ENCODE measurements at regions not wholly inside any gene's neighbourhood (a gene's known extent, or its start where the extent isn't known, plus 50 kb on each side); places are given as distances from the start of the nearest gene placed in this dataset.
"Not testable (repeated sequence)": the region's sequence is repeated elsewhere in the genome, so short reads cannot be mapped to it uniquely, and the experiment has no call there.

DNA sequence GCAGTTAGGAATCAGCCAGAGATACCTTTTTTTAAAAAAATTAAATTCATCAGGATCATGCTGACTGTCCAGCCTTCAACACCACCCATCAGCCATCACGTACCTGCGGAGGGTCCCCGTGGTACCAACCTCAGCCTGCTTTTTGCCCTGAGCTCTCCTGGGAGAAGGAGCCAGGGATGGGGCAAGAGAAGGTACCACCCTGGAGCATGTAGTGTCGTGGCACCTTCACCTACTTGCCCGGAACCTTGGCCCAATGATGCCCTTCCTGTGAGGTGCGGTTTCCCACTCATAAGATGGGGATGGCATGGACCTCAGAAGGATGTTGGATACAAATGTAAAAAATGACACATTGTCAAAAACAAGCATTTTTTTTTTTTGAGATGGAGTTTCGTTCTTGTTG lies 88.4 kb upstream of the C1orf174 start:
- Histone ChIP-seq H3K9me3 (ENCODE audit: control insufficient read depth, insufficient read depth, low read length) (no peaks in the 10 kb centered on the region), H3K4me1 (ENCODE audit: control insufficient read depth, insufficient read depth, low read length) (peaks cover under 1% of the 10 kb centered on the region), H3K27me3 (ENCODE audit: control insufficient read depth, insufficient read depth, low read length) (no peaks in the 10 kb centered on the region), H3K4me3 (ENCODE audit: low read depth, low read length) (no peak overlapping the region), H3K27ac (ENCODE audit: low read depth, low read length) (no peak overlapping the region), H3K36me3 (ENCODE audit: control insufficient read depth, insufficient read depth, low read length) (no peaks in the 10 kb centered on the region)
- 96% methylated on average over 4 of the region's 7 CpGs for WGBS (ENCODE audit: insufficient coverage)
- no peak for DNase-seq (ENCODE audit: low read depth in 4 of 6, low spot score in 6 of 6)

- no peaks in the 10 kb centered on the region for H3K4me1 ChIP-seq (ENCODE audit: control insufficient read depth, insufficient read depth, low read length)
- WGBS (ENCODE audit: insufficient coverage), result no CpG with 5 or more reads among the region's 2 CpGs
- no peaks in the 10 kb centered on the region for H3K27me3 ChIP-seq (ENCODE audit: control insufficient read depth, insufficient read depth, low read length)
- H3K36me3 ChIP-seq (ENCODE audit: control insufficient read depth, insufficient read depth, low read length), result no peaks in the 10 kb centered on the region
- no peak overlapping the region for H3K4me3 ChIP-seq (ENCODE audit: low read depth, low read length)
- DNase-seq (ENCODE audit: low read depth in 4 of 6, low spot score in 6 of 6), result no peak
- no peak overlapping the region for H3K27ac ChIP-seq (ENCODE audit: low read depth, low read length)
- H3K9me3 ChIP-seq (ENCODE audit: control insufficient read depth, insufficient read depth, low read length), result no peaks in the 10 kb centered on the region
Observed at GRCh38 chr1:3989465-3989864, 89.4 kb upstream of the C1orf174 start.

DNA sequence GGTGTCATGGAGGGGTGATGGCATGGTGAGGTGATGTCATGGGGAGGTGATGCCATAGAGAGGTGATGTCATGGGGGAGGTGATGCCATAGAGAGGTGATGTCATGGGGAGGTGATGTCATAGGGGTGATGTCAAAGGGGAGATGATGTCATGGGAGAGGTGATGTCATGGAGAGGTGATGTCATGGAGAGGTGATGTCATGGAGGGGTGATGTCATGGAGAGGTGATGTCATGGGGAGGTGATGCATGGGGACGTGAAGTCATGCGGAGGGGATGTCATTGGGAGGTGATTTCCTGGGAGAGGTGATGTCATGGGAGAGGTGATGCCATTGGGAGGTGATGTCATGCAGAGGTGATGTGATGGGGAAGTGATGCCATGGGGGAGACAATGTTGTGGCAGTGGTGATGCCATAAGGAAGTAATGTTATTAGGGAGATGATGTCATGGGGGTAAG lies 92.1 kb upstream of the C1orf174 start:
- 100% methylated on average over 2 of the region's 2 CpGs for WGBS (ENCODE audit: insufficient coverage)
- DNase-seq (ENCODE audit: low read depth in 4 of 6, low spot score in 6 of 6), result no peak
- H3K27me3 ChIP-seq (ENCODE audit: control insufficient read depth, insufficient read depth, low read length), result no peaks in the 10 kb centered on the region

DNA sequence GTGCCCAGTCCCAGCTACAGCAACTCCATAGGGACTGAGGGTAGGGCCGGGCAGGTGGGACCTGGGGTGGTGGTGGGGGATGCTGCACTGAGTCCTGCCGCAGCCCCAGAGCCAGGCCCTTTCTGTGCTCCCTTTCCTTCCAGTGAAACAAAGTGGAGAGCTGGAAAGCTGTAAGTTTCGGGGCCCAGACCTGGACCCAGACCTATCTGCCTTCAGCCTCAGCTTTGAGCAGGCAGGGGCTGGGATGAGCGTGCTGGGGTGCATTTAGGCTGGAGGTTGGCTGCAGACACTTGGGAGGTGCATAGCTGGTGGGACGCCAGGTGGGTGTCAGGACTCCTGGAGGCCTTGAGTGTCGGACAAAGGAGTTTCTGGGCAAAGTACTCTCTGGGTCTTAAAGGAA lies 92.7 kb upstream of the C1orf174 start:
- Histone ChIP-seq H3K36me3 (ENCODE audit: control insufficient read depth, insufficient read depth, low read length) (no peaks in the 10 kb centered on the region), H3K9me3 (ENCODE audit: control insufficient read depth, insufficient read depth, low read length) (no peaks in the 10 kb centered on the region), H3K4me1 (ENCODE audit: control insufficient read depth, insufficient read depth, low read length) (no peaks in the 10 kb centered on the region), H3K27me3 (ENCODE audit: control insufficient read depth, insufficient read depth, low read length) (no peaks in the 10 kb centered on the region), H3K27ac (ENCODE audit: low read depth, low read length) (no peak overlapping the region), H3K4me3 (ENCODE audit: low read depth, low read length) (no peak overlapping the region)
- 86% methylated on average over 5 of the region's 6 CpGs for WGBS (ENCODE audit: insufficient coverage)
- no peak for DNase-seq (ENCODE audit: low read depth in 4 of 6, low spot score in 6 of 6)

More for the DNA sequence above, 92.1 kb upstream of the C1orf174 start:
- H3K4me1 ChIP-seq (ENCODE audit: control insufficient read depth, insufficient read depth, low read length), result no peaks in the 10 kb centered on the region
- no peak overlapping the region for H3K27ac ChIP-seq (ENCODE audit: low read depth, low read length)
- no peak overlapping the region for H3K4me3 ChIP-seq (ENCODE audit: low read depth, low read length)
- no peaks in the 10 kb centered on the region for H3K9me3 ChIP-seq (ENCODE audit: control insufficient read depth, insufficient read depth, low read length)
- H3K36me3 ChIP-seq (ENCODE audit: control insufficient read depth, insufficient read depth, low read length), result no peaks in the 10 kb centered on the region

- DNase-seq (ENCODE audit: low read depth in 4 of 6, low spot score in 6 of 6), result peak in 1 of 6 donors; percentile 46
- 75% methylated on average over 18 of the region's 25 CpGs for WGBS (ENCODE audit: insufficient coverage)
- no peaks in the 10 kb centered on the region for H3K9me3 ChIP-seq (ENCODE audit: control insufficient read depth, insufficient read depth, low read length)
- H3K4me1 ChIP-seq (ENCODE audit: control insufficient read depth, insufficient read depth, low read length), result no peaks in the 10 kb centered on the region
- H3K27ac ChIP-seq (ENCODE audit: low read depth, low read length), result no peak overlapping the region
- no peaks in the 10 kb centered on the region for H3K27me3 ChIP-seq (ENCODE audit: control insufficient read depth, insufficient read depth, low read length)
- H3K36me3 ChIP-seq (ENCODE audit: control insufficient read depth, insufficient read depth, low read length), result no peaks in the 10 kb centered on the region
- H3K4me3 ChIP-seq (ENCODE audit: low read depth, low read length), result no peak overlapping the region
Observed at GRCh38 chr1:3993619-3994375, 93.7 kb upstream of the C1orf174 start.

GRCh38 chr1:3995141-3995780 lies 95.2 kb upstream of the C1orf174 start:
- DNase-seq (ENCODE audit: low read depth in 4 of 6, low spot score in 6 of 6), result no peak
- no peaks in the 10 kb centered on the region for H3K27me3 ChIP-seq (ENCODE audit: control insufficient read depth, insufficient read depth, low read length)
- 94% methylated on average over 14 of the region's 14 CpGs for WGBS (ENCODE audit: insufficient coverage)

GRCh38 chr1:3996846-3997705 lies 97.0 kb upstream of the C1orf174 start:
- H3K4me1 ChIP-seq (ENCODE audit: control insufficient read depth, insufficient read depth, low read length), result no peaks in the 10 kb centered on the region
- whole genome bisulfite sequencing (ENCODE audit: insufficient coverage), result 92% methylated on average over 12 of the region's 15 CpGs
- no peaks in the 10 kb centered on the region for H3K9me3 ChIP-seq (ENCODE audit: control insufficient read depth, insufficient read depth, low read length)
- H3K27ac ChIP-seq (ENCODE audit: low read depth, low read length), result no peak overlapping the region
- no peak for DNase-seq (ENCODE audit: low read depth in 4 of 6, low spot score in 6 of 6)
- H3K27me3 ChIP-seq (ENCODE audit: control insufficient read depth, insufficient read depth, low read length), result no peaks in the 10 kb centered on the region
- no peak overlapping the region for H3K4me3 ChIP-seq (ENCODE audit: low read depth, low read length)
- no peaks in the 10 kb centered on the region for H3K36me3 ChIP-seq (ENCODE audit: control insufficient read depth, insufficient read depth, low read length)

More at GRCh38 chr1:3995141-3995780, 95.2 kb upstream of the C1orf174 start:
- Histone ChIP-seq H3K9me3 (ENCODE audit: control insufficient read depth, insufficient read depth, low read length) (no peaks in the 10 kb centered on the region), H3K36me3 (ENCODE audit: control insufficient read depth, insufficient read depth, low read length) (no peaks in the 10 kb centered on the region), H3K4me3 (ENCODE audit: low read depth, low read length) (no peak overlapping the region), H3K4me1 (ENCODE audit: control insufficient read depth, insufficient read depth, low read length) (no peaks in the 10 kb centered on the region), H3K27ac (ENCODE audit: low read depth, low read length) (no peak overlapping the region)

GRCh38 chr1:3998086-3998485 lies 98.0 kb upstream of the C1orf174 start:
- H3K36me3 ChIP-seq (ENCODE audit: control insufficient read depth, insufficient read depth, low read length), result no peaks in the 10 kb centered on the region
- no peaks in the 10 kb centered on the region for H3K9me3 ChIP-seq (ENCODE audit: control insufficient read depth, insufficient read depth, low read length)
- 68% methylated on average over 10 of the region's 10 CpGs for WGBS (ENCODE audit: insufficient coverage)
- H3K4me1 ChIP-seq (ENCODE audit: control insufficient read depth, insufficient read depth, low read length), result no peaks in the 10 kb centered on the region
- no peaks in the 10 kb centered on the region for H3K27me3 ChIP-seq (ENCODE audit: control insufficient read depth, insufficient read depth, low read length)
- H3K27ac ChIP-seq (ENCODE audit: low read depth, low read length), result no peak overlapping the region
- H3K4me3 ChIP-seq (ENCODE audit: low read depth, low read length), result no peak overlapping the region
- no peak for DNase-seq (ENCODE audit: low read depth in 4 of 6, low spot score in 6 of 6)

DNA sequence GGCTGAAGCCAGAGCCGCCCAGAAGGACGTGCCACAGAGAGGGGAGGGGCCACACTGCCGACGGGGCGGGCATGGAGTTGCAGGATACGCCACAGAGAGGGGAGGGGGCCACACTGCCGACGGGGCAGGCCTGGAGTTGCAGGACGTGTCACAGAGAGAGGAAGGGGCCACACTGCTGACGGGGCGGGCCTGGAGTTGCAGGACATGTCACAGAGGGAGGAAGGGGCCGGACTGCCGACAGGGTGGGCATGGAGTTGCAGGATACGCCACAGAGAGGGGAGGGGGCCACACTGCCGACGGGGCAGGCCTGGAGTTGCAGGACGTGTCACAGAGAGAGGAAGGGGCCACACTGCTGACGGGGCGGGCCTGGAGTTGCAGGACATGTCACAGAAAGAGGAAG lies 99.4 kb upstream of the C1orf174 start:
- H3K36me3 ChIP-seq (ENCODE audit: control insufficient read depth, insufficient read depth, low read length); H3K4me3 ChIP-seq (ENCODE audit: low read depth, low read length); DNase-seq (ENCODE audit: low read depth in 4 of 6, low spot score in 6 of 6); H3K27ac ChIP-seq (ENCODE audit: low read depth, low read length); H3K27me3 ChIP-seq (ENCODE audit: control insufficient read depth, insufficient read depth, low read length); H3K4me1 ChIP-seq (ENCODE audit: control insufficient read depth, insufficient read depth, low read length); H3K9me3 ChIP-seq (ENCODE audit: control insufficient read depth, insufficient read depth, low read length): not testable (repeated sequence)
- 45% methylated on average over 13 of the region's 19 CpGs for WGBS (ENCODE audit: insufficient coverage)

All from spinal cord (tissue), 9 donors.